Endodermal cell (in vitro differentiated cells): ENCODE measurements at regions not wholly inside any gene's neighbourhood (a gene's known extent, or its start where the extent isn't known, plus 50 kb on each side); places are given as distances from the start of the nearest gene placed in this dataset.

ENCODE experiments used
- DNase-seq: peaks from one replicate; pipeline ENCODE4 v3.0.0-alpha.2; 2017
- H3K27ac ChIP-seq: 2 replicates; pipeline ENCODE4 v1.5.1; 2013; ENCODE audit warnings: mild to moderate bottlenecking, low read depth, low read length, moderate library complexity
- H3K27me3 ChIP-seq: 2 replicates; pipeline ENCODE4 v1.6.1; 2013; ENCODE audit warnings: mild to moderate bottlenecking, low read length, moderate library complexity; ENCODE audit not compliant: insufficient read depth, control insufficient read depth, poor library complexity, severe bottlenecking
- H3K36me3 ChIP-seq: 2 replicates; pipeline ENCODE4 v1.7.0; 2013; ENCODE audit warnings: mild to moderate bottlenecking, low read length, moderate library complexity; ENCODE audit not compliant: control insufficient read depth, insufficient read depth
- H3K4me1 ChIP-seq: one replicate; pipeline ENCODE4 v1.7.0; 2013; ENCODE audit warnings: low read length; ENCODE audit not compliant: control insufficient read depth, insufficient read depth
- H3K4me3 ChIP-seq: 2 replicates; pipeline ENCODE4 v1.5.1; 2013; ENCODE audit warnings: mild to moderate bottlenecking, low read length, moderate library complexity
- H3K9ac ChIP-seq: 2 replicates; pipeline ENCODE4 v1.6.1; 2013; ENCODE audit warnings: mild to moderate bottlenecking, low read length, moderate library complexity; ENCODE audit not compliant: poor library complexity, severe bottlenecking; ENCODE audit errors: extremely low read depth
- H3K9me3 ChIP-seq: 2 replicates; pipeline ENCODE4 v1.6.1; 2013; ENCODE audit warnings: mild to moderate bottlenecking, low read length, moderate library complexity; ENCODE audit not compliant: control insufficient read depth
- H3K27ac Mint-ChIP-seq: 2 replicates; pipeline ENCODE4 v1.8.0; 2020; ENCODE audit warnings: mixed read lengths
- H3K27me3 Mint-ChIP-seq: 2 replicates; pipeline ENCODE4 v1.8.0; 2021; ENCODE audit warnings: mild to moderate bottlenecking, mixed read lengths; ENCODE audit not compliant: insufficient read depth
- H3K36me3 Mint-ChIP-seq: 2 replicates; pipeline ENCODE4 v1.8.0; 2020; ENCODE audit warnings: low read depth, mixed read lengths
- H3K4me1 Mint-ChIP-seq: 2 replicates; pipeline ENCODE4 v1.8.0; 2020; ENCODE audit warnings: mixed read lengths
- H3K4me3 Mint-ChIP-seq: 2 replicates; pipeline ENCODE4 v1.8.0; 2020; ENCODE audit warnings: mild to moderate bottlenecking, moderate library complexity, mixed read lengths
- H3K9me3 Mint-ChIP-seq: 2 replicates; pipeline ENCODE4 v1.8.0; 2020; ENCODE audit warnings: mild to moderate bottlenecking, mixed read lengths
- CTCF ChIP-seq: fragments of 200-600 bp; sonication (generic); conservative IDR thresholded peaks from 2 replicates; pipeline ENCODE4 v1.5.0; 2021; ENCODE audit warnings: antibody characterized with exemption, mild to moderate bottlenecking
- WGBS, 2 experiments: methylation state at CpG; one replicate each; pipeline versions ENCODE4 v1.1.5 to v1.1.7; 2013; ENCODE audit warnings: missing lambda C conversion rate in 2 of 2, mixed read lengths in 1 of 2; ENCODE audit not compliant: insufficient coverage in 1 of 2, insufficient read length in 1 of 2; 5-methylcytosine and 5-hydroxymethylcytosine counted together

GRCh38 chr15:39394496-39394895, 186.4 kb upstream of the THBS1 start:
- no peak for DNase-seq

GRCh38 chr15:39396979-39397615, 183.8 kb upstream of the THBS1 start:
- Histone ChIP-seq H3K27me3 (no peaks in the 10 kb centered on the region), H3K9me3 (no peaks in the 10 kb centered on the region), H3K36me3 (no peaks in the 10 kb centered on the region), H3K9ac (no peak overlapping the region), H3K4me1 (peaks cover 26% of the 10 kb centered on the region), H3K27ac (no peak overlapping the region), H3K4me3 (no peak overlapping the region)
- Mint-ChIP-seq H3K4me3 (no peak overlapping the region), H3K9me3 (no peaks in the 10 kb centered on the region), H3K27ac (no peak overlapping the region), H3K4me1 (peaks cover 20% of the 10 kb centered on the region), H3K27me3 (peaks cover 10% of the 10 kb centered on the region), H3K36me3 (no peaks in the 10 kb centered on the region)
- no peak for DNase-seq
- 95 to 98% methylated on average over 5 to 8 of the region's 8 CpGs for WGBS, 2 experiments
- no peak for TF ChIP-seq CTCF

More at GRCh38 chr15:39394496-39394895, 186.4 kb upstream of the THBS1 start:
- Mint-ChIP-seq H3K4me3 (no peak overlapping the region), H3K4me1 (peaks cover 6% of the 10 kb centered on the region), H3K36me3 (no peaks in the 10 kb centered on the region), H3K27me3 (peaks cover 10% of the 10 kb centered on the region), H3K9me3 (no peaks in the 10 kb centered on the region), H3K27ac (no peak overlapping the region)
- no peaks in the 10 kb centered on the region for H3K9me3 ChIP-seq
- no peak overlapping the region for H3K4me3 ChIP-seq
- no peaks in the 10 kb centered on the region for H3K27me3 ChIP-seq
- H3K36me3 ChIP-seq: no peaks in the 10 kb centered on the region
- TF ChIP-seq CTCF: no peak
- peaks cover 13% of the 10 kb centered on the region for H3K4me1 ChIP-seq
- no peak overlapping the region for H3K27ac ChIP-seq
- H3K9ac ChIP-seq: no peak overlapping the region

- peaks cover 20% of the 10 kb centered on the region for H3K4me1 Mint-ChIP-seq
- 92% methylated on average over 3 of the region's 3 CpGs; no CpG with 5 or more reads in 1 of the 2 experiments for WGBS, 2 experiments
Observed at GRCh38 chr15:39397883-39398282, 183.0 kb upstream of the THBS1 start.

More at GRCh38 chr15:39397883-39398282, 183.0 kb upstream of the THBS1 start:
- Histone ChIP-seq H3K27ac (no peak overlapping the region), H3K9me3 (no peaks in the 10 kb centered on the region), H3K4me3 (no peak overlapping the region), H3K9ac (no peak overlapping the region), H3K27me3 (no peaks in the 10 kb centered on the region), H3K4me1 (peaks cover 23% of the 10 kb centered on the region), H3K36me3 (no peaks in the 10 kb centered on the region)
- H3K27me3 Mint-ChIP-seq: peaks cover 10% of the 10 kb centered on the region
- no peak overlapping the region for H3K4me3 Mint-ChIP-seq
- no peak for DNase-seq
- no peak overlapping the region for H3K27ac Mint-ChIP-seq
- TF ChIP-seq CTCF: no peak
- no peaks in the 10 kb centered on the region for H3K9me3 Mint-ChIP-seq
- no peaks in the 10 kb centered on the region for H3K36me3 Mint-ChIP-seq
